Forelimb muscle (tissue), 1 donor: ENCODE measurements at regions not wholly inside any gene's neighbourhood (a gene's known extent, or its start where the extent isn't known, plus 50 kb on each side); places are given as distances from the start of the nearest gene placed in this dataset.

ENCODE experiments used
- DNase-seq: peaks from one replicate; pipeline ENCODE4 v3.0.0-alpha.2; 2013; ENCODE audit warnings: low read depth

DNA sequence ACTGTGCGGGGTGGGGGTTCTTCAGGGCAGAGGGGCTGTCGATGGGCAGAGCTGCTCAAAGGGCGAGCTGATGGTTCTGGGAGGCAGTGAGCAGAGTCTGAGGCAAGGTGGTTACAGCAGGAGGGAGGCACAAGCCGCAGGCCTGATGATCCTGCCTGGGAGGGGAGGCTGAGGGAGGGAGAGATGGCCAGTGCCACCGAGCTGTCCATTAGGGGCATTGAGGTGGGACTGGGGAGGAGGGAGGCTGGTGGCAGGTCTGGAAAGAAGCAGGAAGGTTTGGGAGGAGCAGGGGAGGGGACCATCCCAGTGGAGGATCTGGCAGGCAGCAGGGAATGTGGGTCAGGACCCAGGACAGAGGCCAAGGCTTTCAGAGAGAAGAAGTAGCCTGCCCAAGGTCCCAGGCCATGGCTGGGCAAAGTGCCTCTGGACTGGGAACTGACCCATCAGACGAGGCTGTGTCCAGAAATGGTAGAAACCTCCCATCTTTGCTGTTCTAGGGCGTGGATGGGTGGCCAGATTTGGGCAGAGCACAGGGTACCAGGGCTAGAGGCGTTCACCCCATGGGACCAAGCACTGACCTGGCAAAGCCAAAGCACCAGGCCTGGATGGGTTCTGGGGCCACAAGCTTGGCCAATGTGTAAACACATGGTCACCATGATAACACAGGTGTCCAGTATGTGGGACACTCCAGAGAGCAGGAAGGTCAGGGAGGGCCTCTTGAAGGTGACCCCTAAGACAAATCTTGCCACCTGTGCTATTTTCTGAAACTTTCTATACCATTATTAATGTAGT is 55.5 kb downstream of the INHBB start:
- DNase-seq: no peak

DNA sequence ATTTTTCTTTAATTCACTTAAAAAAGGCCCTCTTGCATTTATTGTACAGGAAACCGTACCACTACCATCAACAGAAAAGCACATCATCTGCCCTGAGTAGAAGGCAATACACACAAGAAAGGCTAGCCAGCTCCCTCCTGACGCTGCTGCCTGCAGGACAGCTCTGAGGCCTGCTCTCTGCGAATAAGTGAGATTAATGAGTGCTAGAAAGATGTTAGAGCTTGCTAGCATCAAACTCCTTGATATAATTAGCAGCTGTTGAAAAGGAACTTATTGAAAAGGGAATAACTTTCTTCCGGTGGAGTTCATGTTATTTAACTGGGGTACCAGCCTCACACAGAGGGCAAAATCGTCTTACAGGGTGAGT is 56.1 kb downstream of the INHBB start:
- DNase-seq: no peak

DNA sequence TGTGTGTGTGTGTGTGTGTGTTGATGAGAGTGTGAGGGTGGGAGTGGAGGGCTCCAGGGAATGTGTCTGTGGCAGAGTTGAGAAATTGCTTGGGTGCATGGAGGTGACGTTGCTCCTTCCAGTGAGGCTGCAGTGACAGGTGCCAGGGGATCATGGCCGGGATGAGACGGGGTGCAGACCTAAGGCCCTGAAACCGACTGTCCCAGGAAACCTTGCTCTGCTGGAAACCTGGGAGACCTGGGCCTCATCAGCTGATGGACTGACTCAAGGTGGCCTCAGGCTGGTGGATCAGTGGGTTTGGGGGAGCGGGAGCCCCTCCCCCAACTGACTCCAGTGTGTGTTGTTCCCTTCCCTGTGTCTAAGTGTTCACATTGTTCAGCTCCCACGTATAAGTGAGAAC is 56.6 kb downstream of the INHBB start:
- DNase-seq: no peak

DNA sequence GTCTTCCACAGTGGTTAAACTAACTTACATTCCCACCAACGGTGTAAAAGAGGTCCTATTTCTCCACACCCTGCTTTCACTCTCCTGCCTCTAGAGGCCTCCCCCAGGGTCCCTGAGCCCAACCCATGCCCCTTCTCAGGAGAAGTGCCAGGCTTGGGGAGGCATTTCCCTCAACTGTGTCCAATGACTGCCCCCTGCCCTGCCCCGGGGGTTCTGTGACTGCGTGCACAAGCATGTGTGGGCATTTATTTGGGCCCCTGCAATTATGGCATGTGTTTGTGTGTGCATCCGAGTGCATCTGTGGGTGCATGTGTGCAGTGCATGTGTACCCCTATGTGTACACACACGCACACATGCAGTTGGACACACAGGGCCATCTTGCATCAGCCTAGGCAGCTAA is 57.3 kb downstream of the INHBB start:
- DNase-seq: no peak

DNA sequence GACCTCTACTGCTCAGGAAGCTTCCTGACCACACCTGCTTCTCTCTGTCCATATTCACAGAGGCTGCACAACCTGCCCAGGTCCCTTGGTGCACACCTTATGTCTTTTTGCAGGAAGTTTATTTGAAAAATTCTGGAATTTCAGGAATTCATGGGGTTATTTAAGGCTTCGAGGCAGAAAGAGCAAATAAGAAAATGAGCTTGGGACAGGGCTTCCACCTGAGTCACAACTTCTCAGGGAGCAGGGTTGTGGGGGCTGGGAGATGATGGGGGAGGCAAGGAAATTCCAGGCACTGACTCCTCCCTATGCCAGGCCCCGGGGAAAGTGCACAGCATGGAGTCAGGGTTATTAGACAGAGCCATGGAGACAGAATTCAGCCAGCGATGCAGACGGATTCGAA is 57.7 kb downstream of the INHBB start:
- DNase-seq: no peak

DNA sequence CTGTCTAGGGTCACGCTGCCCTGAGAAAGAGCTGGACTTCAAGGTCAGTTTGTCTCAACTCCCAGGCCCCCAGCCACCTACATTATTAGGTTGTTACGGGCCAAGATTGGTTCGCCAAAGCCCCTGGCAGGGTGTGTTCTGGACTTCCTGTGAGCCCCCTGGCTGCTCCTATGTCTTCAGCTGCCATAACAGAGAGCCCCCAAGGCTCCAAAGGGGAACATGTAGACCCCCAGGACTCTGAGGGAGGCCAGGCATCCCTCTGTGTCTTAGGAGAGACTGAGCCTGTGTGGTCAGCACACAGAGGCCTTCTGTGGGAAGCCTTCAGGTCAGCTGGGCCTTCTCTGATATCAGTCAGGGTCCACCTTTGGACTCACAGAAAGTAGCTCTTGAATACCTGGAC is 58.3 kb downstream of the INHBB start:
- no peak for DNase-seq

DNA sequence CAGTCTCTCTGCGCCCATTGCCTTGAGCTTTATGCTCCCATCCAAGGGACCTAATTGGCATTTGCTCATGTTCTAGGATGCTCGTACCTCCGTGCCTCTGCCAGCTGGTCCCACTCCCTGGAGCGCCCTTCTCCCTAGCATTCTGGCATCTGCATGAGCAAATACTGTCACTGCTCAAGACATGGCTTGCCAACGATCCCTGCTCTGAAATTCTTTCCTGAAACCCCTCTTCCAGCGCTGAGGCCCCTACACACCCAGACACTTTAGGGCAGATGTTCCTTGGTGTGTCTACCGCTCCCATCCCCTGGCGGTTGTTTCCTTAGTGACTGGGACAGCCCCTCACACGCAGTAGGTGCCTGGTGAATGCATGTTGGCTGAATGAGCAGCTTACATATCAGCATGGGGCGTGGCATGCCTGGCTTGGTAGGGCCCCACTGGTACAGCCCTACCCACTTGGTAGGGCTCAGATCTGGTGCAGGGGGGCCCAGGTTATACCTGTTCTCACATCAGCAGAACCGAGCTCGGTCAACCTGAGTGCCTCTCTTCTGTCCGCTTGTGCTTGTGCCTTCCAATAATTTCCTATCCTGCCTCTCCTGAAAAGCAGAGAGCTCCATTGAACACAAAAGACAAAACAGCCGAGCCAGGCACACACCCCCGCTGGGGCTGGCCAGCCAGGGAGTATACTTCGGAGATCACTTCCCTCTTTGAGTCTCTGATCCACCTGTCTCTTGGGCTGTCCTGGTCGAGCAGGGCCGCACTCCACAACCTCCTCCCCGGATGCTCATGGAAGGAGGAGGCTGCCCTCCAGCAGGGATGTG is 59.2 kb downstream of the INHBB start:
- DNase-seq: no peak

DNA sequence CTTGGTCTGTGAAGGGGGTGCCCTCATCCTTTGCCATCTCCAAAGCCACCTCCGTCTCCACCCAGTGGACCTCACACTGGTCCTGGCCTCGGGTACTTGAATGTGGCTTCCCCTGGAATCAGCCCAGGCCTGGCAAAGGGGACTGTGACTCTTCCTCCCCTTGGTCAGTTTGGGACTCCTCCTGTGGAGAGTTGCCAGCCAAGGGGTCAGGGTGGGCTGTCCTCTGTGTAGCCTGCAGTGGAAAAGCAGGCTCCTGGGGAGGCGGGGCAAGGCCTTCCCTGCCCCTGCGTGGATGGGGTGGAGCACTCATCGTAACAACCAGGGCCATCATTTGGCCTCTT is 59.8 kb downstream of the INHBB start:
- no peak for DNase-seq

DNA sequence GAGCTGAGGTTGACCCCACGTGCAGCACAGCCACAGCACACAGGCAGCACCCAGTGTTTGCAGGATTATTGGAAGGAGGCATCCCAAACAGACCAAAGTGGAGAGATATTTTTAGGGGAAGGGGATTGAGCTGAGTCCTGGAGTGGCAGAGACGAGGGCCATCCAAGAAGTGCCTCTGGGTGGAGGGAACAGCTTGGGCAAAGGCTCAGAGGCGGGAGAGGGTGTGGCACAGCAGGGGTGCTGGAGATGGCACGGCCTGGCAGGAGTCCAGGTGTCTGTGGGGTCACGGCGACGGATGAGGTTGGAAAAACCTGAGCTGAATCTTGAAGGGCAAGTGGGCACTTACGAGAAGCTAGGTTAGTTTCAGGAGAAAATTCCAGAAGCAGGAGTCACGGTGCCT is 60.6 kb downstream of the INHBB start:
- no peak for DNase-seq

DNA sequence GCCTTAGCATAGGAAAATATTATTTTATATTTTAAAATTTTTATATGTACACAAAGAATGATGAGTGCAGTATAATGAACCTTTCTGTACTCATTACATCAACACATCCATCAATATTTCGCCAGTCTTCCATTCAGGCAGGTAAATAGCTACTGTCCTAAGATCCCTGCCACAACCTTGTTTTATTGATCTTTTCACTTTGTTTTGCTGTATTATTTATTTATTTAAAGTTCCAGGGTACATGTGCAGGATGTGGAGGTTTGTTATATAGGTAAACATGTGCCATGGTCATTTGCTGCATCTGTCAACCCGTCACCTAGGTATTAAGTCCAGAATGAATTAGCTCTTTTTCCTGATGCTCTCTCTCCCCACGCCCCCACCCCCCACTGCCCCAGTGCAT is 64.6 kb downstream of the INHBB start:
- no peak for DNase-seq

DNA sequence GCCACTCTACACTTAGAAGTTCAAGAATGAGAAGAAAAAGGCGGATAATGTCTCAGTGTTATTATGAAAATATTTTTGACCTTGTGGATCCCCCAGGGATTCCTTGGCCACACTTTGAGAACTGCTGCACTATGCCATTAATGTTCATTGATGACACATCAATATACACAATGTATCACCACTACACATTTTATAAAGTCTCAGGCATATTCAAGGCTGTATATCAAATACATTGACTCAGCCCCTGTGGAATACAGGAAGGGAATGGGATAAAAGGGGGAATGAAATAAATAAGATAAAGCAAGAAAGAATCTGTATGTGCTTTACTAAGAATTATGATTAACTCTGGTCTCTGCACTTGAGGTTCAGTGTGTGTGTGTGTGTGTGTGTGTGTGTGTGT is 69.1 kb downstream of the INHBB start:
- DNase-seq: no peak

DNA sequence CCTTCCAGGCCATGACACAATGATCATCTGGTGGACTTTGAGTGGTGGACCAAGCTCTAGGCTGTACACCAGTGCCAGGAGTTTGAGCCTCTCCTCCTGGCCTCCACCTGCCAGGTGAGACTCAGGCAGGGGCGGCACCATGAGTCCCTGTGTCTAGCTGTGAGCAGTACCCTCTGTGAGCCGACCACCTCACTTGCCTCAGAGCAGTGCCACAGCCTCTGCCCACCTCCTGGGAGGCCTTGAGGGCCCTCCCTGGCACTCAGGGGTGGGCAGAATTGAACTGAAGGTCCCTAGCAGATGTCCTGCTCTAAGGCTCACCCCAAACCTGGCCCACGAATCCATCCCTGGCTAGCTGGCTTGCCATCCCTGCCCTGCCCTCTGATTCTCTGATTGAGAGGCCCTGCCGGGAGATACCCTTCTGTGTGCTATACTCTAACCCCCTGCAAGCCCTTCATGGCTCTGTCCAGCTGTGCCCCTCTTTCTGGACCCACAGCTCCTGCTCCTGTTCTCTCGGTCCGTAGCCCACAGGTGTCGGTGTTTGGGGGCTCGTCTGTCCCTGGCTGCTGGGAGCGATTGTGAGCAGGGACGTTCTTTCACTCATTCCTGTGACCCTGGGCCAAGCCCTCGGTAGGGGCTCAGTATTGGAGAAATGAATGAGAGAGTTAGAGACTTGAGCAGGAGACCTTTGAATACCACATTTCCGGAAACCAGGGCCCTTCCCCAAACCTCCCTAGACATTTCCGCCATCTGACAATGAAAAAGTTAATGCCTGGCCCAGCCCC is 70.0 kb downstream of the INHBB start:
- DNase-seq: no peak

DNA sequence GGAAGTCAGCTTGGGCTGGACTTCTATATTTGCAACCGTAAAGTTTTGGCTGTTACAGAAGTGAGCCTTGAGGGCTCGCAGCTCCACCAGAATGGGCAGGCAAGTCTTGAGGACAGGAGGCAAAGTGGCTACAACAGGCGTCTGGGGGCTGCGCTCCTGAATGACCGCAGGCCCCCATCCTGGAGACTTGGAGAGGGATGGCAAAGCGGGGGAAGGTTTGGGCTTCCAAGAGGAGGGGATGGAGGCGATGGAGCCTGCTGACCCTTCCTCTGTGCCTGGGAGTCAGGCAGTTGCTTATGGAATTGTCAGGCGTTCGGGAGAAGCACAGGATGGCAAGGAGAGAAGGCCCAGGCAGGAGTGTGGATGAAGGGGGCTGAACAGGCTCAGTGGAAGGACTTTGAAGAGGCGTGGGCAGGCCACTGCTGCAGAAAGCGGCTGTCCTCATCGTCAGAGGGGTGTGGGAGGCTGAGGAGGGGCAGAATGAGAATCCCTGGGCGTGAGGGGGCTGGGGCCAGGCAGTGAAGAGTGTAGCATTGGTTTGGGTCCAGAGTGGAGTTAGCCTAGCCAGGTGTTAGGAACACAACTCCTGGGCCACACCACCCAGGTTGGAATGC is 72.3 kb downstream of the INHBB start:
- DNase-seq: no peak

DNA sequence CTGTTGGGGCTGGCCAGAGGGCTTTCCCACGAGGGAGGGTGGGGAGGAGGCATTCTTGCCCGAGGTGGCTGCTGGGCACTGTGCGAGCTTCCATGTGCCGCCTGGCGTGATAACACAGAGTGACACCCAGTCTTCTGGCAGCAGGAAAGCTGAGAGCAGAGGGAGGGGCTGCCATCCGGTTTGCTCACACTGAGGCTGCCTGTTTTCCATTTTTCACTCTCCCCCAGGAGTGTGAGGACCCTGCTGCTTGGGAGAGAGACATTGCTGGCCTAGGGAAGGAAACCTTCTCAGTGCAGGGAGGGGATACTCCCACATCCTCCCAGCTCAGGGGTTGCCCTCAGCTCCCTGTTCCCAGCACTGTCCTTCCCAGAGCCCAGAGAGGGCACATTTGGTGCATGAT is 73.1 kb downstream of the INHBB start:
- no peak for DNase-seq

DNA sequence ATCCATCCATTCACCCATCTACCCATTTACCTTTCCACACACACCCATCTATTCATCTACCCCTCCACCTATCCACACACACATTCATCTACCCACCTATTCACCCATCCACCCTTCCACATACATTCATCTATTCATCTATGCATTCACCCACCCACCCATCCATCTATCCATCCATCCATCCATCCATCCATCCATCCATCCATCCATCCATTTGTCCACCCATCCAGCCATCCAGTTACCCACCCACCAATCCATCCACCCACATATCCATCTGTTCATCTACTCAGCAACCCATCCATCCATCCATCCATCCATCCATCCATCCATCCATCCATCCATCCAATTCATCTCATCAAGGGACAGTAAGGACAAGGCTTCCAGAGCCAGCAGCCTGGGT is 74.0 kb downstream of the INHBB start:
- DNase-seq: no peak

DNA sequence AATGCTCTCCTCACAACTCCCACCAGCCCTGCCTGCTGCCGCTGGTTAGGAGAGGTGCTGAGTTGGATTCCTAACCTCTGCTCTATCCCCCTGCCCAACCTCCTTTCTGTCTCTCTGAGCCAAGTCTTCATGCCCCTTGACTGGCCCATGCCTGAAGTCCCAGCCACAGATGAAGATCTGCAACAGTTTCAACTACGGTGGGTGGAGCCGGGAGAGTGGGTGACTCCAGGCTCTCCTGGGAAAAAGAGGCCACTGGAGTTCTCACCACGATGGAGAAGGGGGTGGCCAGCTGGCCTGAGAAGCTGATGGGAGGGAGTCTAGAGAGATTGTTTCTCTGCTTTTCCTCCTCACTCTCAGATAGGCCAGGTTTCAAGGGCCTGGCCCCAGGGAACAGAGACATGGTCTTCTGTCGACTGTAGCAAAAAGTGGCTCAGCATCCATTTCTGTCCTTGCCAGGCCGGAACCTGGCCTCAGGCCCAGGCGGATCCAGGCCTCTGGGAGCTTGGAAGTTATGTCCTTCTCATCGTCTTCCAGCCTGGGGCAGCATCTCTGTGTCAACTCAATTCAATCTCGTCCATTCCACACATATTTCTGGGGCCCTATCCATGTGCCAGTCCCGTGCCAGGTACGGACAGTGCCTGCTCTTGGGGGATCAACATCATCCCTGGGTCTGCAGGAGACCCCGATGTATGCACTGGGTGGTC is 75.3 kb downstream of the INHBB start:
- DNase-seq: no peak

DNA sequence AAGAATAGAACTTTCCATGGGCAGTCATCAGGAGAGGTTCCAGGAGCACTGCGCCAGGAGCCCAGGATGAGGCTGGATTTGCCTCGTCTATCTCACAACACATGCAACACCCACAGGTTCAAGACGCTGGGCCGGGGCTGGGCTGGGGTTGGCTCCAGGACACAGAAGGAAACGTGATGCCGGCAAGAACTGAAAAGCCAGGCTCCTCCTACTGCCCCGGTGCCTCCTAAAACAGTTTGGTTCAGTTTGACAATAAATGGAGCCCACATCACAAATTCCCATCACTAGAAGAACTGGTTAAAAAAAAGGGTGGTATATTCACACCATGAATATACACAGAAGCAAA is 75.9 kb downstream of the INHBB start:
- DNase-seq: no peak

DNA sequence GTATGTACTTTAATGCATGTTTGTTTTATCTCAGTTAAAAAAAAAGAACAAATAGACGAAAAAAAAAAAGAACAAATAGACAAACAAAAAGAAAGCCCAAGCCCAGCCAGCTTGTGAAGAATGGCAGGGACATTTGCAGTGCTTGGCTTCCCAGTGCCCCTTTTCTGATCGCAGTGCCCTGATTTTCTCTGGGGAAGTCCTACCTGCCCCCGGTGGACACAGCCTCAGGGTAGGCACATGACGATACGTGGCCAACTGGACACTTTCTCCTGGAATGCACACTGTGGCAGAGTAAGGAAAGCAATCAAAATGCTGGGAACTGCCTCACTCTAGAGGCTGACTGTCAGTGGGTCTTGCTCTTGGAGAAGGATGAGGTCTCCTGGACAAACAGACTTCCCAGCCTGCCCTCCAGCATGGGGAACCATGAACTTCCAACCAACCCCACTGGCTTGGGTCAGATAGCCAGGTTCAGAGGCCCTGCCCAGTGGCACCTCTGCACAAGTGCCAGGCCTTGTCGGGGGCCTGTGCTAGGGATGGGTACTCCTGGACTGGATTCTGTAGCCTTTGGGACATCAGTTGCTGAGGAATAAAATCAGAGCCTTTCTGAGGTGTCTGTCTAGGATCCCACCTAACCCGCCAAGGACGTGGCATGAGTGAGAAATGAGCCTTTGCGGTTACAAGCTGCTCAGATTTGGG is 76.7 kb downstream of the INHBB start:
- DNase-seq: no peak

DNA sequence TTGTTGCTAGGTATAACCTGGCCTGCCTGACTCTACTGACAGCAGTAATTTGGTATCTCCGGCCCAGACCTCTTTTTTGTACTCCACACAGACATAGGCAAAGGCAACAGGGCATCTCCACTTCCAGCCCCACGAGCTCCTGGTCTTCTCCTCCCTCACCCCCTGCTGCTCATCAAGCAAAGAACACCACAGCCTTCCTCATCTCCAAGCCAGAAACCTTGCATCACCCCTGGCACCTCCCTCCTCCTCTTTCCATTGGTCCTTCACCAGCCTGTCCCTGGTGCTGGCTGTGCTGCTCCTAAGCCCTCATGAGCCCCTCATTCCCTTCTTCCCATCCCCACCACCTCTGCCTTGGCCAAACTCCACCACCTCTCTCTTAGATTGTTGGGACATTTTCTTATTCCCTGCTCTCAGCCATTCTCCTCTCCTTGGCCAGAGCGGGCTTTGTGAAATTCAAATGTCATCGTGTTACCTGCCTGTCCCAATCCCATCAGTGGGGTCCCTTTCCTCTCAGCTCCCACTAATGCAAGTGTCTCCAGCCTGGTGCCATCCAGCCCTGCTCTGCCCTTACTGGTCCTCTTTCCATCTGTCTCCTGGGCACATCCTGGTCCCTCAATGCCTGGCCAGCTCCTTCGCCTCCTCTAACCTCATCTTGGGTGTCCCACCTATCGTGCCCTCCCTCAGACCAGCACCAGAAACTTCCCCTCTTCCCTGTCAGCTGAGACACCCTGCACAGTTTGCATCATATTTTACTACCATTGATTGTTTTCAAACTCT is 77.4 kb downstream of the INHBB start:
- no peak for DNase-seq

DNA sequence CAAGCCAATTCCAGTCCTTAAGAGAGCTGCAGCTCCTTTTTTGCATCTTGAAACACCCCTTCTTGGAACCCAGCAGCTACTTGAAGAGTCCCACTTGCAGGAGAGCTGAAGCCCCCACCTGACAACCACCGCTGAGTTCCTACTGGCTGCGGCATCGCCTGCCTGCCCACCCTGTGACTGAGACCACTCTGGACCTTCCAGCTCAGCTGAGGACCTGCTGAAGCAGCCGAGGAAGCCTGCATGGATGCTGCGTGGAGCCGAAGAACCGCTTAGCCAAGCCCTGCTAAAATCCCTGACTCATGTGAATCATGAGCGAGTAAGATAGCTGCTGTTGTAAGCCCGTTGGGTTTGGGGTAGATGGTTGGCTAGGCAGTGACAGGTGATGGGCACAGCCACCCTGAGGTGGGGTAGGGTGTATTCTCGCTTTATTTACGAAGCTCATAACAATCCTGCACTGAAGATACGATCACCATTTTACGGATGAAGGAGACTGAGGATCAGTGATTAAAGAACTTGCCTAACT is 78.4 kb downstream of the INHBB start:
- no peak for DNase-seq
